ENCODE measurements at regions not wholly inside any gene's neighbourhood (a gene's known extent, or its start where the extent isn't known, plus 50 kb on each side); places are given as distances from the start of the nearest gene placed in this dataset.
"Not testable (repeated sequence)": the region's sequence is repeated elsewhere in the genome, so short reads cannot be mapped to it uniquely, and the experiment has no call there.

GRCh38 chr4:170169699-170170098 is 79.9 kb upstream of the AADAT start:
- no peak overlapping the region for H3K4me3 ChIP-seq (ENCODE audit: low read depth in 1 of 2, low read length in 2 of 2)
- no peaks in the 10 kb centered on the region for H3K27me3 ChIP-seq (ENCODE audit: low read depth, low read length)
- H3K4me1 ChIP-seq (ENCODE audit: control insufficient read depth in 1 of 2, insufficient read depth in 2 of 2, low read length in 2 of 2), result no peaks in the 10 kb centered on the region
- no peak overlapping the region for H3K27ac ChIP-seq (ENCODE audit: low read length)
- no peaks in the 10 kb centered on the region for H3K9me3 ChIP-seq (ENCODE audit: control insufficient read depth in 1 of 2, low read length in 2 of 2)
- no peaks in the 10 kb centered on the region for H3K36me3 ChIP-seq (ENCODE audit: control insufficient read depth in 1 of 2, insufficient read depth in 2 of 2, low read length in 2 of 2)

GRCh38 chr4:170167678-170168077 is 77.9 kb upstream of the AADAT start:
- no peaks in the 10 kb centered on the region for H3K9me3 ChIP-seq (ENCODE audit: control insufficient read depth in 1 of 2, low read length in 2 of 2)
- no peaks in the 10 kb centered on the region for H3K4me1 ChIP-seq (ENCODE audit: control insufficient read depth in 1 of 2, insufficient read depth in 2 of 2, low read length in 2 of 2)
- no peak overlapping the region for H3K4me3 ChIP-seq (ENCODE audit: low read depth in 1 of 2, low read length in 2 of 2)
- H3K36me3 ChIP-seq (ENCODE audit: control insufficient read depth in 1 of 2, insufficient read depth in 2 of 2, low read length in 2 of 2), result no peaks in the 10 kb centered on the region
- no peak overlapping the region for H3K27ac ChIP-seq (ENCODE audit: low read length)
- H3K27me3 ChIP-seq (ENCODE audit: low read depth, low read length), result no peaks in the 10 kb centered on the region

- H3K36me3 ChIP-seq (ENCODE audit: control insufficient read depth in 1 of 2, insufficient read depth in 2 of 2, low read length in 2 of 2); H3K27me3 ChIP-seq (ENCODE audit: low read depth, low read length); H3K4me3 ChIP-seq (ENCODE audit: low read depth in 1 of 2, low read length in 2 of 2); H3K9me3 ChIP-seq (ENCODE audit: control insufficient read depth in 1 of 2, low read length in 2 of 2); H3K4me1 ChIP-seq (ENCODE audit: control insufficient read depth in 1 of 2, insufficient read depth in 2 of 2, low read length in 2 of 2); H3K27ac ChIP-seq (ENCODE audit: low read length): not testable (repeated sequence)
Measured at GRCh38 chr4:170166193-170166592, 76.4 kb upstream of the AADAT start.

GRCh38 chr4:170162416-170162815 is 72.7 kb upstream of the AADAT start:
- Histone ChIP-seq H3K36me3 (ENCODE audit: control insufficient read depth in 1 of 2, insufficient read depth in 2 of 2, low read length in 2 of 2) (no peaks in the 10 kb centered on the region), H3K27ac (ENCODE audit: low read length) (no peak overlapping the region), H3K27me3 (ENCODE audit: low read depth, low read length) (no peaks in the 10 kb centered on the region), H3K4me1 (ENCODE audit: control insufficient read depth in 1 of 2, insufficient read depth in 2 of 2, low read length in 2 of 2) (no peaks in the 10 kb centered on the region), H3K9me3 (ENCODE audit: control insufficient read depth in 1 of 2, low read length in 2 of 2) (no peaks in the 10 kb centered on the region), H3K4me3 (ENCODE audit: low read depth in 1 of 2, low read length in 2 of 2) (no peak overlapping the region)

GRCh38 chr4:170157670-170158069 is 67.9 kb upstream of the AADAT start:
- H3K4me3 ChIP-seq (ENCODE audit: low read depth in 1 of 2, low read length in 2 of 2), result no peak overlapping the region
- H3K9me3 ChIP-seq (ENCODE audit: control insufficient read depth in 1 of 2, low read length in 2 of 2), result peaks cover 0 to 2% of the 10 kb centered on the region in 2 donors
- H3K4me1 ChIP-seq (ENCODE audit: control insufficient read depth in 1 of 2, insufficient read depth in 2 of 2, low read length in 2 of 2), result no peaks in the 10 kb centered on the region
- H3K27ac ChIP-seq (ENCODE audit: low read length), result no peak overlapping the region
- no peaks in the 10 kb centered on the region for H3K36me3 ChIP-seq (ENCODE audit: control insufficient read depth in 1 of 2, insufficient read depth in 2 of 2, low read length in 2 of 2)
- H3K27me3 ChIP-seq (ENCODE audit: low read depth, low read length), result no peaks in the 10 kb centered on the region

GRCh38 chr4:170145120-170145519 is 55.4 kb upstream of the AADAT start:
- Histone ChIP-seq H3K27me3 (ENCODE audit: low read depth, low read length) (no peaks in the 10 kb centered on the region), H3K9me3 (ENCODE audit: control insufficient read depth in 1 of 2, low read length in 2 of 2) (no peaks in the 10 kb centered on the region), H3K4me1 (ENCODE audit: control insufficient read depth in 1 of 2, insufficient read depth in 2 of 2, low read length in 2 of 2) (no peaks in the 10 kb centered on the region), H3K27ac (ENCODE audit: low read length) (no peak overlapping the region), H3K36me3 (ENCODE audit: control insufficient read depth in 1 of 2, insufficient read depth in 2 of 2, low read length in 2 of 2) (no peaks in the 10 kb centered on the region), H3K4me3 (ENCODE audit: low read depth in 1 of 2, low read length in 2 of 2) (no peak overlapping the region)

- H3K27ac ChIP-seq (ENCODE audit: low read length), result no peak overlapping the region
- H3K27me3 ChIP-seq (ENCODE audit: low read depth, low read length), result no peaks in the 10 kb centered on the region
- H3K4me1 ChIP-seq (ENCODE audit: control insufficient read depth in 1 of 2, insufficient read depth in 2 of 2, low read length in 2 of 2), result no peaks in the 10 kb centered on the region
- H3K9me3 ChIP-seq (ENCODE audit: control insufficient read depth in 1 of 2, low read length in 2 of 2), result no peaks in the 10 kb centered on the region
- H3K4me3 ChIP-seq (ENCODE audit: low read depth in 1 of 2, low read length in 2 of 2), result no peak overlapping the region
- H3K36me3 ChIP-seq (ENCODE audit: control insufficient read depth in 1 of 2, insufficient read depth in 2 of 2, low read length in 2 of 2), result no peaks in the 10 kb centered on the region
Measured at GRCh38 chr4:170139764-170140163, 50.0 kb upstream of the AADAT start.

Data from muscle layer of duodenum (tissue), 2 donors.